Activated effector memory CD4-positive, alpha-beta T cell treated with Interleukin-2 at 50 U/mL for 16 hours (primary cell): ENCODE measurements at regions not wholly inside any gene's neighbourhood (a gene's known extent, or its start where the extent isn't known, plus 50 kb on each side); places are given as distances from the start of the nearest gene placed in this dataset.
"Not testable (repeated sequence)": the region's sequence is repeated elsewhere in the genome, so short reads cannot be mapped to it uniquely, and the experiment has no call there.

ENCODE experiments used
- DNase-seq: peaks from one replicate; pipeline ENCODE4 v3.0.0-alpha.2; 2020

GRCh38 chr5:57002959-57003485, 51.1 kb upstream of the MIER3 start:
- DNase-seq, result no peak

GRCh38 chr5:57003566-57003965, 51.6 kb upstream of the MIER3 start:
- not testable (repeated sequence) for DNase-seq

- DNase-seq, result no peak
Measured at GRCh38 chr5:57004800-57005199, 52.9 kb upstream of the MIER3 start.

GRCh38 chr5:57007344-57007743, 55.4 kb upstream of the MIER3 start:
- no peak for DNase-seq

GRCh38 chr5:57009811-57010210, 57.9 kb upstream of the MIER3 start:
- no peak for DNase-seq

GRCh38 chr5:57010786-57011185, 58.9 kb upstream of the MIER3 start:
- no peak for DNase-seq

GRCh38 chr5:57012511-57012910, 60.6 kb upstream of the MIER3 start:
- no peak for DNase-seq

GRCh38 chr5:57025961-57026360, 74.0 kb upstream of the MIER3 start:
- no peak for DNase-seq

- no peak for DNase-seq
Measured at GRCh38 chr5:57028161-57028560, 76.2 kb upstream of the MIER3 start.

GRCh38 chr5:57032151-57032551, 80.2 kb upstream of the MIER3 start:
- no peak for DNase-seq

GRCh38 chr5:57033103-57033502, 81.2 kb upstream of the MIER3 start:
- no peak for DNase-seq

- DNase-seq, result no peak
Measured at GRCh38 chr5:57033503-57033902, 81.6 kb upstream of the MIER3 start.

- no peak for DNase-seq
Measured at GRCh38 chr5:57034201-57034916, 82.4 kb upstream of the MIER3 start.

- no peak for DNase-seq
Measured at GRCh38 chr5:57035955-57036354, 84.0 kb upstream of the MIER3 start.

- DNase-seq, result no peak
Measured at GRCh38 chr5:57036761-57037160, 84.8 kb upstream of the MIER3 start.

- DNase-seq, result no peak
Measured at GRCh38 chr5:57037355-57037754, 85.4 kb upstream of the MIER3 start.

- DNase-seq, result no peak
Measured at GRCh38 chr5:57041570-57041969, 89.6 kb upstream of the MIER3 start.

GRCh38 chr5:57042524-57042931, 90.6 kb upstream of the MIER3 start:
- no peak for DNase-seq

GRCh38 chr5:57054135-57054534, 102.2 kb upstream of the MIER3 start:
- DNase-seq, result no peak

GRCh38 chr5:57054671-57055070, 102.7 kb upstream of the MIER3 start:
- DNase-seq, result no peak

- DNase-seq, result no peak
Measured at GRCh38 chr5:57055731-57056130, 103.8 kb upstream of the MIER3 start.

GRCh38 chr5:57063773-57064172, 110.1 kb upstream of the GPBP1 start:
- DNase-seq, result no peak

GRCh38 chr5:57066924-57067596, 106.8 kb upstream of the GPBP1 start:
- DNase-seq, result no peak

GRCh38 chr5:57067597-57067924, 106.3 kb upstream of the GPBP1 start:
- no peak for DNase-seq
